ENCODE measurements at regions not wholly inside any gene's neighbourhood (a gene's known extent, or its start where the extent isn't known, plus 50 kb on each side); places are given as distances from the start of the nearest gene placed in this dataset.
"Not testable (repeated sequence)": the region's sequence is repeated elsewhere in the genome, so short reads cannot be mapped to it uniquely, and the experiment has no call there.

DNA sequence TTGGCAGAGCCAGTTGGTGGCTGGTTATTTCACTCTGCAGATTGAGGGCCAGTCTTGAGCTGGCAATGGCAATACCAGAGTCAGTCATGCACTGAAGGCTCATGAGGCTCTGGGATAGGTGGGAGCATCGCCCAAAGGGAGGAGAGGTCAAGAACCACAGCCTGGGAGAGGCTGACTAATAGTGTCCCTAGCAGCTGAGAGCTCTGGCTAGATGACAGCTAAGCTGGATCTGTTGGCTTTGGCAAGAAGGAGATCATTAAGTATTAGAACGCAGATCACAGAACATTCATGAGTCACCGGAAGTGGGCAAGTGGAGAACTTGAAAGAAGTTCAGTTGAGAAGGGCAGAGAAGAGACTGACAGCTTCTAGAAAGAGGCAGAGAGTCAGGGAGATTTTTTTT lies 521.1 kb downstream of the NR2F2 start:
- DNase-seq: peak; percentile 8

- DNase-seq: no peak
These were observed 528.2 kb downstream of the NR2F2 start for GRCh38 chr15:96858694-96859093.

DNA sequence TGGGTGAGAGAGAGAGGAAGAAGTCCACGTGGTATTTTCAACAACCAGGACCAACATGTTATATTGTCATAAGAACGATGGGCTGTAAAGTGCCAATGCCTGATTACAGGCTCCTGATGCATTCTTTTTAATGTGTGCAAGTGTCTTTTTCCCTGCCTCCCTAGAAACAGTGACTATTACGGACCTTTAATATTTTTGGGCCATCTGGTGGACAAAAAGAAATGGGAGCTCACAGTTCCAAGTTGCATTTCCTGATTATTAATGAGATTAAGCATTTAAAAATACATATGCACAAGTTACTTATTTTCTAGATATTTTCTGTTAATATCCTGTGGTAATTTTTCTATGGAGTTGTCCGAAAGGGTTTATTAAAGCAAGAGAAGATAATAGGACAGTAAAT lies 530.2 kb downstream of the NR2F2 start:
- DNase-seq: no peak

GRCh38 chr15:96867992-96868391 lies 537.5 kb downstream of the NR2F2 start:
- no peak for DNase-seq

GRCh38 chr15:96869122-96869521 lies 538.6 kb downstream of the NR2F2 start:
- DNase-seq: no peak

DNA sequence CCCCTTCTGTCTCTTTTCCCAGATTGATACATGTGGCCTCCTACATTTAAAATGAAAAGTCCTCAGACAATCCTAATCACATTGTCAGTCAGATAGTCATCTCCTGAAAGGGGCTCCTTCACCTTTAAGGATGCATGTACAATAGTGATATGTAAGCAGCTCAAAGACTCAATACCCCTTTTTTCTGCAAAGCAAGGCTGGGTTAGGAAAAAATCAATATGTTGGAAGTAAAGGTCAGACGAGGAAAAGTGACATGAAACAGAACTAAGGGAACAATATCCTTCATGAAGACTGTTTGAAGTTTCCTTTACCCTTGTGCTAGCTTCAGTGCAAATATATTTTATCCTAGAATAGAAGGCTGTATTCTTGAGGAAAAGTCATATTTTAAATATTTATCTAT lies 539.3 kb downstream of the NR2F2 start:
- DNase-seq: no peak

DNA sequence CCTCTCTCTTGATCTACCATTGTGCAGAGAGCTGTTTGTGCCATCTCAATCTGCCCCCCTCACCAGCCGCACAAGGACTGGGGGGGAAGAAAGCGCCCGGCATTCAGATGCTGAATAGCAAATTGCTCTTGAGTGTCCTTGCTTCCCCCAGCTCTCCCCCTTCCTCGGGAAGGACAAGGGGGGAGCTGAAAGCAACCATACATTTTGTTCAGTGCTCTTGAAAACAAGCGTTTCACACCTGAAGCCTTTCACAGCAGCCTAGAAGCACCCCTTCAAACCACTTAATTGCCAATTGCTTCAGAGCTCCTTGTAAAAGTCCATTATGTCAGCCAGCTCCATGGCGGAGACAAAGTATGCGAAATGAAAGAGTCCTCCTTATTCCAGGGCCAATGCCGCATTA lies 540.1 kb downstream of the NR2F2 start:
- no peak for DNase-seq

GRCh38 chr15:96877442-96877841 lies 546.9 kb downstream of the NR2F2 start:
- not testable (repeated sequence) for DNase-seq

DNA sequence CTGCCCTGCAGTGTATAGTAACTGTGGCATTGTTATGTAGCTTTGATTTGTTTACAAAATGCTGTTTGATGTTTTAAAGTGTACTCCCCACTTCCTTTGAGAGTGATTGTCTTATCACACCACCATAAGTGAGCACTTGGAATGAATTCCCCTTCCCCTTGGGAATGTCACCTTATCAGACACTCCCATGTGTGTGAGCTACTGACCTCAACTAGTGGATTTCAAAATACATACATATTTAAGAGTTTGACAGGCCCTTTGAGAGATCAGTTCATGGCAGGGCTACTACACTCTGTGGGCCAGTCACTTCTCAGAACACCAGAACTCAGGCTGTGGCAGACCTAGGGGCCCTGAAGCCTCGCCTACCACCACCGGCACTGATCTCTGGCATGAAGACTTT lies 547.6 kb downstream of the NR2F2 start:
- DNase-seq: no peak

DNA sequence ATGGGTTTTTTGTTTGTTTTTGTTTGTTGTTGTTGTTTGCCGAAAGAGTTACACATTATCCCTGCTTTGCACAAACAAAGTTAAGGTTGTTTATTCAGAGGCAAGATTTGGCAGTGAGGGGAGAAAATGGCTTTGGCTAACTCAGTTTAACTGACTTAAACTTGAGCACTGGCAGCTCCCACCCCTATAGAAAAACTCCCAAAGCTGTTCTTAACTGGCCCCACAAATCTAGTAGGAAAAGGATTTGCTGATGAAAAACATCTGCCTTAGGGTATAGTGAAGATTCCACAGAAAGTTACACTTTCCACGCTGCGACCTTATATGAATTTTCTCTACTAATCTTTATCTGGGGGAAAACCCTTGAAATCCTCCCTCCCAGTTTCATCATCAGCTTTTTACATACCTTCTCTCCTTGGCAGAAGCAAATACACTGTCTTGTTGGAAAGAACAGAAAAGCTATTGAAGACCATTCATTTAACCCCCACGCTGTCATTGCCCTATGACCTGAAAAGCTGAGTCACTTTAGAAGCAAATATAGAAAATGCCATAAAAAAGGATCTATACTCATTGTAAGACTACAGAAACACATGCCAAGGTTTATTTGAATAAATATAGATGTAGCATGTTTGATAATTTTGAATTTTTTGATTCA lies 551.7 kb downstream of the NR2F2 start:
- no peak for DNase-seq

DNA sequence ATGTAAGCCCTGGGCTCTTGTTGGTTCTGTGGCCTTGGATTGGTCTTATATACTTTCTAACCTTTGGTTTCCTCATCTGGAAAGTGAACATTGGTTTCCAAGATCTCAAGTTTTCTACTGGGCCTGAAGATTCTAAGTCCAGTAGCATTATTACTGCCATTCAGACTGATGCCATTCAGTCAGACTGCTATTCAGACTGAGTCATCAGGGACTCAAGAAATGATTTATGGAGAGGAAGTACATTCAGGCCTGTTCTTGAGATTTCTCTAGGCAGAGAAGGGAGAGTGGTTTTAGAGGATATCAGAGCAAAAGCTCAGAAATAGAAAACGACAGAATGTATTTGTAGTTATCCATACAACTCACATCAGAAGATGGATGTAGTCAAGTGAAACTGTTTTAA lies 557.2 kb downstream of the NR2F2 start:
- no peak for DNase-seq

DNA sequence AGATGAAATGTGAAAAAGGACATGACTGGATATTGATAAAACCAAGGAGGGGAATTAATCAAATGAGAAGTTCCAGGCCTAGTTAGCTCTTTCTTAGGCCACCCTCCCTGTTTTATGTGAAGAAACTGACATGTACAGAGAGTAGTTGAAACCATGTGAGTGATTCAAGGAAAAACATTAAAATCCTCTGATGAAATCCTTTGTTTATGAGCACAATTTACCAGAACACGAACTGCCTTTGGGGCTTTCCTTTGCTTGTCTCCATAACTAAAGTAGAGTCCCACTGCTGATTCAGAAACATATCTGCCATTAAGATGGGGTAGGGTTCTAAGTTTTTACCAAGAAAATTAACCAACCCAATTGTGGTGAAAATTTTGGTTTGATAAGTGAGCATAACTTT lies 558.3 kb downstream of the NR2F2 start:
- no peak for DNase-seq

DNA sequence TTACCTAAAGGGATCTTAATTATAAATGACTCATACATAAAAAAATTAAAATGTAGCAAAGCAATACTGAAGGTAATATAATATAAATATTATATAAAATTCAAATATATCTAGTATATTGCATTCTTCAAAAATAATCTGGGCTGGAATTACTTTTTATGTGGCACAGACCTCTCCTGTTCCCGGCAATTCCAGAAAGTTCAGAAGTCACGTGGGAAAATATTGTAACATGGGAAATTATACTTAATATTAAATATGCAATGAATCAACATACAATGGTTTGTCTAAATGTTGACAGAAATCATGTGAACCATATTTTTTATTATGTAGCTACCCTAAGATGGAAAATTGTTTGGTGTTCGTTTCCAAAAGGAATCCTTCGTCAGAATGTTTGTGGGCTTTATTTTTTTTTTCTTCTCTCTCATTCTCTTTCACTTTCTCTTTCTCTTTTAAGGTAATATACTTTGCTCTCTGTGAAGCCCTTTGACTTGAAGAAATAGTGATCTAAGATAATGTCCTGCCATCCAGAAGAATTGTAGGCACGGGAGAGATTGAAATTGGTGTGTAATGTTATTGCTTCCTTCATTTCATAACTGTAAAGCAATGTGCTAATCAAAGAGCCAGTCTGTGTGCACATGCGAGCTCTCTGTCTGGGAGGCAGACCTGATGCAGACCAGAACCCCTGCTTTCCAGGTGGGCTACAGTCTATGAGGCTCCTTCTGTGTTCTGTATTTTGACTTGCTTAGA lies 559.4 kb downstream of the NR2F2 start:
- DNase-seq: no peak

DNA sequence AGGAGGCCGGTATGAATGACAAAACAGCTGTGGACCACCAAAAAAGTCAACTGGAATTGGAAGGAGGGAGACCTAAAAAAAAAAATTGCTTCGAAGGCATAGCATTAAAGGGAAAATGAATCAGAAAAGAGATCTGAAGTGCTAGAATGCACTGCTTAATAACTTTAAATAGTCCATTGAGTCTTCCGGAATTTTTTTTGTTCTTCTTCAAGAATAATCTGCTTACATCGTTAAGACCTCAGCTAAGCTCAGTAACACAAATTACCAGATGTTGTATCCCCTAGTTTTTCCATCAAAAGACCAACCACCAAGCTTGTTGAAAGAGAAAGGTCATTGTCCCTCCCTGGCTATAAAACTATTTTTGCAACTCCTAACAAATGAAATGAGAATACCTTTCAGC lies 560.5 kb downstream of the NR2F2 start:
- DNase-seq: no peak

- no peak for DNase-seq
These were observed 562.8 kb downstream of the NR2F2 start for GRCh38 chr15:96893159-96893906.

DNA sequence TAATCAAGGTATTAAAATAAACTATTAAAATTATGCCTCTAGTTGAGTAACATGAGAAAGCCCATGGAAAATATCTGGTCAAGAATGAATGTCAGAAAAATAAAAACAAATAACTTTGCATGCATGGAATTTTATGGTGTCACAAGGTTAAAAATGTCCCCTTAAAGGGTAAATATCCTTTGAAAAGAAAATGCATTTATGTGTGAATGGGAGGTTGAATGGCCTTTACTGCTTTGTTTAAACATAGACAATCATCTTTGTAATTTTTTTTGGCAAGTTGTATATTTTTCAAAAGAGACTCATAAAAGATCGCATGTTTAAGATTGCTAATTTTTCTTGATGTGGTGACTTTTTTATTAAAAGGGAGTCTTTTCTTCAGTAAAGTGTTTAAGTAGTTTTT lies 564.2 kb downstream of the NR2F2 start:
- no peak for DNase-seq

DNA sequence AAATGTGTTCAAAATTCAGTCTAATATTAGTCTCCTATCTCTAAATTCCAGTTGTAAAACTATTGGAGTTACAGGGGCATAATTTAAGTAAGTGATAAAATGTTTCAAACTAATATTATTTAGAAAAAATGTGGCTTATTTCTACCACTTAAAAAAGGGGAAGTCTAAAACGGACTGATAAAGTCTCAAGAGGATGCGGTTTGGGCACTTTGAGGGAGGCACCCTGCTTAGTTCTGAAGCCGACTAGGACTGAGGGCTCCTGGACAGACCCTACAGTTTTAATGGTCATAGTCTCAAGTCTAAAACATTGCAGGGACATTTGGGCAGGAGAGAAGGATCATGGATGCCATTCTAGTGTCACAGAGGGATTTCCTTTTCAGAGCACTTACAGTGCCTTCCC lies 566.3 kb downstream of the NR2F2 start:
- no peak for DNase-seq

DNA sequence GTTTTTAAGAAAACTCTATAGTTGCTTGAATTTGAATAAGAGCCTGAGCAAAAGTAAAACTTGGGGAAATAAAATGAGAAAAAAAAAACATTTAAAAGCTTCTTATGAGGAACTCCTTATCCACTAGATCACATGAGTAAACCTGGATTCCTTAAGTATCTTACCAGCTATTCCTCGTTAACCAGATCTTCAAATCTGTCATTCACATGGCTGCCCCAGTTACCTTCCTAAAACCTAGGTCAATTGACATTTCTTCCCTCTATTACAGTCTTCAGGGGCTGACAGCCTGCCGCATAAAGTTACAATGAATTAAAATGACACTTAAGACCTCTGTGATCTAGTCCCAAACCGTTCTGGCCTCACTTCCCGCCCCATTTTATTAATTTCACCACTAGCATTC lies 583.6 kb downstream of the NR2F2 start:
- no peak for DNase-seq

GRCh38 chr15:96916750-96917149 lies 586.2 kb downstream of the NR2F2 start:
- no peak for DNase-seq

DNA sequence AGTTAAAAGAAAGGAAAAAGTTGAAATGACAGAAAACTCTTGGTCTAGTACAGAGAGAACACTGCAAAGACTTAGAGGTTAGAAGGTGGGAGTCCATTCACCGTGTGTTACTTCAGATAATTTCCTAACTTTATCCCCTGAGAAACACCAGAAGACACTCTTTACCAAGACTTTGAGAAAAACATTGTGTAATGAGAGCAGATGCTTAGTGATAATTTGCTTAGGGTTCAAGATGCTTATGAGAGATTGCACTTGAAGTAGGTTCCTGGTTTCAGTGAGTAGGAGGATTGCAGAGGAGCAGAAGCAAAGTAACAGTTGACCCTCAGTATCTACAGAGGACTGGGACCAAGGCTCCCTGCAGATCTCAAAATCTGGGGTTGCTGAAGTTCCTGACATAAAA lies 594.1 kb downstream of the NR2F2 start:
- DNase-seq: no peak

DNA sequence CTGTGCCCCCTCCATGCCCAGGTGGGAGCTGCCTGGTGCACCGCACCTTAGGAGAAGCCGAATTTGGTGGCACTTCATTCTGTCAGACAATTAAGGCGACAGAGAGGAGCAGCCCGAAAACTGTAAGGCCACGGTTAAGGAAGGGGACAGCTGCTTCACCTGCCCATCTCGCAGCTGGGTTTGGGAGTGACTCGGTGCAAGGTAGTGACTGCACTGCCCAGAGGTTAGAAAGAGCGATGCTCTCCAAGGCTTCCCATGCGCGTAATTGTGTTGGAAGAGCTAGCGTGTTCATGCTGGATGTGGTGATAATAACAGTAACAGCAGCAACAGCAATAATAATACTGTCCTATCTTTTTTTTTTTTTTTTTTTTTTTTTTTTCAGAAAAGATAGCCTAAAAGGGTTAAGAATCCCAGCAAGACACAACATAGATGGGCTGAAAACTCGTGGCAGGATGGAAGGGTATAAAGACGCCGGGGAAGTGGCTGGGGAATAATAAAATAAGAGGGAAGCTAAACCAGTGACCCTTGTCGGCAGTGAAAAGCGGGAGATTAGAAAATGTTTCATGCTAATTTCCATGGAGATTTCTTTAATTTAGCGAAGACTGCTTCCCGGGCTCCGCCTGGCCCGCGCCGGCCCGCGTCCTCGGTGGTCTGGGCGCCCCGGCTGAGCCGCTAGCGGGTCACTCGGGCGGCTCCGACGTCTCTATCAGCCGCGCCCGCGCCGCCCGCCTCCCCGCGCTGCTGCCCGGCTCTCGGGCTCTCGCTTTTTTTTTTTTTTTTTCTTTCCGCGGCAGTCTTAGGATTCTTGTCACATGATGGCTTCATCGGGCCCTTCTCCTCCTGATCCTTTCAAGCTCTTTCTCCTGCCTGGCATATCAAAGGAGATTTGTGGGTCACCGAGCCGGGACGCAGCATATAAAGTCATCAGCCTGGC lies 617.1 kb downstream of the NR2F2 start:
- DNase-seq: no peak

DNA sequence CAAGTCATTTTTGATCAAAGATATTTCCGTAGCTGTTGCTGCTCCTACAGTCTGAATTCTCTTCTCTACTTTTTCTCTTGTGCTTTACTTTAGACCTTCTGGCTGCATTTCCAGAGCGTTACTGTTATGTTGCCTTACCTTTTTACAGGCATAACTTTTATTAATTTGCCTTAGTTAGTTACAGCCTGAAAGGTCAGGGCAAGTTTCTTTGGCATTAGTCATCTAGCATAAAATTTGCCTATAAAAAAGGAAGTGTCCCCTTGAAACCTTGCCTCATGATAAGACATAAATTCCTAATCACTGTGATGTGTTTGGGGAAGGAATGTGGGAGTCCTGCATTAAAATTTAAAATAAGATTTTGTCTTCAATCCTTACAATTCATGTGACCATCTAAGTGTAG lies 618.5 kb downstream of the NR2F2 start:
- DNase-seq: no peak

- DNase-seq: no peak
These were observed 628.2 kb downstream of the NR2F2 start for GRCh38 chr15:96958721-96959120.

Measured in fibroblast of skin of right biceps (primary cell).